Common myeloid progenitor, CD34-positive (primary cell): ENCODE measurements at regions not wholly inside any gene's neighbourhood (a gene's known extent, or its start where the extent isn't known, plus 50 kb on each side); places are given as distances from the start of the nearest gene placed in this dataset.

ENCODE experiments used
- CTCF ChIA-PET: fragments of 350-600 bp; sonication (Branson Sonifier 250); formaldehyde crosslinking; loops from one replicate; lab custom pipeline; 2021; ENCODE audit warnings: antibody characterized with exemption; lab: Charles Lee
- POLR2A ChIA-PET: fragments of 350-600 bp; sonication (Branson Sonifier 250); formaldehyde crosslinking; loops from one replicate; lab custom pipeline; 2021; ENCODE audit warnings: antibody characterized with exemption; lab: Charles Lee
- DNase-seq, 3 donors: peaks; one replicate each; pipeline versions ENCODE4 v3.0.0 to v3.0.0-alpha.2; 2013
- H3K27ac ChIP-seq, 2 experiments: 1 replicate in 1 of 2; 2 replicates in 1 of 2; pipeline ENCODE4 v1.7.0; 2013; ENCODE audit warnings: inconsistent platforms in 2 of 2, low read length in 2 of 2, mild to moderate bottlenecking in 2 of 2, low read depth in 1 of 2, moderate library complexity in 1 of 2; ENCODE audit not compliant: severe bottlenecking in 2 of 2, insufficient read depth in 1 of 2, poor library complexity in 1 of 2
- H3K27me3 ChIP-seq, 5 experiments: replicated peaks in 2 of 5; 1 replicate in 3 of 5; 2 replicates in 2 of 5; pipeline versions ENCODE4 v1.6.1 to v1.7.0; 2013; ENCODE audit warnings: low read length in 4 of 5, mild to moderate bottlenecking in 2 of 5, moderate library complexity in 2 of 5, inconsistent platforms in 1 of 5; ENCODE audit not compliant: insufficient read depth in 5 of 5, control insufficient read depth in 4 of 5
- H3K36me3 ChIP-seq, 4 experiments: 1 replicate in 2 of 4; 2 replicates in 2 of 4; pipeline versions ENCODE4 v1.6.1 to v1.7.0; 2013; ENCODE audit warnings: low read length in 3 of 4, control low read depth in 1 of 4, mild to moderate bottlenecking in 1 of 4; ENCODE audit not compliant: control insufficient read depth in 4 of 4, insufficient read depth in 4 of 4
- H3K4me1 ChIP-seq, 4 experiments: 1 replicate in 3 of 4; 2 replicates in 1 of 4; pipeline versions ENCODE4 v1.6.1 to v1.7.1; 2013; ENCODE audit warnings: low read length in 3 of 4, mild to moderate bottlenecking in 3 of 4, control low read depth in 1 of 4, inconsistent platforms in 1 of 4, moderate library complexity in 1 of 4; ENCODE audit not compliant: control insufficient read depth in 4 of 4, insufficient read depth in 4 of 4; ENCODE audit errors: control extremely low read depth in 1 of 4
- H3K4me3 ChIP-seq, 7 experiments: 1 replicate in 4 of 7; 2 replicates in 3 of 7; pipeline versions ENCODE4 v1.5.1 to v1.7.0; 2013; ENCODE audit warnings: mild to moderate bottlenecking in 7 of 7, low read length in 6 of 7, moderate library complexity in 6 of 7, inconsistent platforms in 2 of 7, low read depth in 2 of 7, control low read depth in 1 of 7; ENCODE audit not compliant: insufficient read depth in 4 of 7, control insufficient read depth in 1 of 7; ENCODE audit errors: extremely low read depth in 1 of 7
- H3K9me3 ChIP-seq, 5 experiments: 1 replicate in 4 of 5; 2 replicates in 1 of 5; pipeline versions ENCODE4 v1.6.1 to v1.7.1; 2013; ENCODE audit warnings: low read length in 4 of 5, mild to moderate bottlenecking in 2 of 5, inconsistent platforms in 1 of 5, low read depth in 1 of 5, moderate library complexity in 1 of 5; ENCODE audit not compliant: control insufficient read depth in 4 of 5, insufficient read depth in 2 of 5; ENCODE audit errors: control extremely low read depth in 1 of 5
- WGBS: methylation state at CpG from one replicate; pipeline ENCODE4 v1.1.5; 2013; ENCODE audit not compliant: insufficient coverage; 5-methylcytosine and 5-hydroxymethylcytosine counted together

- Histone ChIP-seq H3K27me3 (no peaks in the 10 kb centered on the region), H3K4me1 (no peaks in the 10 kb centered on the region), H3K27ac (no peak overlapping the region), H3K9me3 (peaks cover 0 to 6% (median 0%) of the 10 kb centered on the region in 5 experiments), H3K36me3 (no peaks in the 10 kb centered on the region), H3K4me3 (no peak overlapping the region)
- CTCF ChIA-PET: no interaction called here
- no peak for DNase-seq
- 100% methylated on average over 5 of the region's 5 CpGs for WGBS
- POLR2A ChIA-PET: no interaction called here
Measured at GRCh38 chr9:85359161-85359560, 382.6 kb downstream of the AGTPBP1 start.

GRCh38 chr9:85349046-85349445 is 392.7 kb downstream of the AGTPBP1 start:
- Histone ChIP-seq H3K4me1 (no peaks in the 10 kb centered on the region), H3K36me3 (no peaks in the 10 kb centered on the region), H3K9me3 (peaks cover 0 to 3% (median 0%) of the 10 kb centered on the region in 5 experiments), H3K4me3 (no peak overlapping the region), H3K27ac (no peak overlapping the region), H3K27me3 (no peaks in the 10 kb centered on the region)
- ChIA-PET POLR2A (no interaction called here), CTCF (no interaction called here)
- DNase-seq: no peak
- WGBS: 95% methylated on average over 3 of the region's 6 CpGs

GRCh38 chr9:85347541-85347940 is 394.2 kb downstream of the AGTPBP1 start:
- 97% methylated on average over 5 of the region's 6 CpGs for WGBS
- DNase-seq: no peak
- CTCF ChIA-PET: no interaction called here

GRCh38 chr9:85344901-85345300 is 396.9 kb downstream of the AGTPBP1 start:
- no peak overlapping the region for H3K27ac ChIP-seq
- 80% methylated on average over 4 of the region's 4 CpGs for WGBS

More at GRCh38 chr9:85347541-85347940, 394.2 kb downstream of the AGTPBP1 start:
- Histone ChIP-seq H3K9me3 (peaks cover 0 to 3% (median 0%) of the 10 kb centered on the region in 5 experiments), H3K4me1 (no peaks in the 10 kb centered on the region), H3K27me3 (peaks cover 0 to 4% (median 2%) of the 10 kb centered on the region in 5 experiments), H3K36me3 (no peaks in the 10 kb centered on the region), H3K27ac (no peak overlapping the region), H3K4me3 (no peak overlapping the region)
- POLR2A ChIA-PET: interaction anchor here (0.6 kb wide), 1 partner anchor 1529 kb away, joined by 4 read pairs; no protein-coding TSS in a partner anchor

GRCh38 chr9:85339338-85339737 is 402.4 kb downstream of the AGTPBP1 start:
- POLR2A ChIA-PET: no interaction called here
- no peak for DNase-seq

More at GRCh38 chr9:85344901-85345300, 396.9 kb downstream of the AGTPBP1 start:
- ChIA-PET POLR2A (no interaction called here), CTCF (no interaction called here)
- H3K4me1 ChIP-seq: no peaks in the 10 kb centered on the region
- no peaks in the 10 kb centered on the region for H3K9me3 ChIP-seq
- DNase-seq: no peak
- H3K4me3 ChIP-seq: no peak overlapping the region
- no peaks in the 10 kb centered on the region for H3K36me3 ChIP-seq
- peaks cover 0 to 6% (median 2%) of the 10 kb centered on the region in 5 experiments for H3K27me3 ChIP-seq

GRCh38 chr9:85334228-85334627 is 407.5 kb downstream of the AGTPBP1 start:
- 100% methylated on average over 1 of the region's 2 CpGs for WGBS

More at GRCh38 chr9:85339338-85339737, 402.4 kb downstream of the AGTPBP1 start:
- H3K27me3 ChIP-seq: peaks cover 0 to 22% (median 2%) of the 10 kb centered on the region in 5 experiments
- H3K9me3 ChIP-seq: no peaks in the 10 kb centered on the region
- H3K27ac ChIP-seq: no peak overlapping the region
- CTCF ChIA-PET: no interaction called here
- no peaks in the 10 kb centered on the region for H3K4me1 ChIP-seq
- H3K36me3 ChIP-seq: no peaks in the 10 kb centered on the region
- no peak overlapping the region for H3K4me3 ChIP-seq
- WGBS: 100% methylated on average over 1 of the region's 2 CpGs

GRCh38 chr9:85332487-85332886 is 409.3 kb downstream of the AGTPBP1 start:
- H3K4me3 ChIP-seq: no peak overlapping the region
- ChIA-PET POLR2A (no interaction called here), CTCF (interaction anchor here (1.2 to 1.7 kb wide), 2 partner anchors 93 to 278 kb away, joined by 4 to 5 read pairs; no protein-coding TSS in a partner anchor)
- no peak overlapping the region for H3K27ac ChIP-seq
- 97% methylated on average over 4 of the region's 4 CpGs for WGBS
- DNase-seq: peak; percentile 3 to 39 (median 28)
- peaks cover 0 to 2% (median 0%) of the 10 kb centered on the region in 5 experiments for H3K9me3 ChIP-seq
- H3K4me1 ChIP-seq: no peaks in the 10 kb centered on the region
- H3K27me3 ChIP-seq: peaks cover 0 to 5% (median 0%) of the 10 kb centered on the region in 5 experiments
- no peaks in the 10 kb centered on the region for H3K36me3 ChIP-seq

More at GRCh38 chr9:85334228-85334627, 407.5 kb downstream of the AGTPBP1 start:
- ChIA-PET POLR2A (no interaction called here), CTCF (no interaction called here)
- Histone ChIP-seq H3K27ac (no peak overlapping the region), H3K4me1 (no peaks in the 10 kb centered on the region), H3K27me3 (peaks cover 0 to 10% (median 0%) of the 10 kb centered on the region in 5 experiments), H3K36me3 (no peaks in the 10 kb centered on the region), H3K4me3 (no peak overlapping the region), H3K9me3 (peaks cover 0 to 2% (median 0%) of the 10 kb centered on the region in 5 experiments)
- DNase-seq: no peak
